ENCODE measurements at regions not wholly inside any gene's neighbourhood (a gene's known extent, or its start where the extent isn't known, plus 50 kb on each side); places are given as distances from the start of the nearest gene placed in this dataset.
"Not testable (repeated sequence)": the region's sequence is repeated elsewhere in the genome, so short reads cannot be mapped to it uniquely, and the experiment has no call there.

GRCh38 chr2:87075054-87075790, 53.6 kb upstream of the PLGLB1 start:
- not testable (repeated sequence) for H3K9me3 Mint-ChIP-seq; H3K36me3 Mint-ChIP-seq; ATAC-seq (ENCODE audit: low read depth); H3K27me3 Mint-ChIP-seq; H3K4me1 Mint-ChIP-seq
- peak; percentile 14 to 33 for DNase-seq (ENCODE audit: low spot score in 2 of 2)
- peak overlapping the region; percentile 96 for H3K27ac Mint-ChIP-seq
- H3K4me3 Mint-ChIP-seq = peak overlapping the region; percentile 83

GRCh38 chr2:87075791-87076252, 54.2 kb upstream of the PLGLB1 start:
- not testable (repeated sequence) for H3K9me3 Mint-ChIP-seq, H3K36me3 Mint-ChIP-seq, H3K4me1 Mint-ChIP-seq, H3K27me3 Mint-ChIP-seq
- Mint-ChIP-seq H3K27ac (peak overlapping the region; percentile 96), H3K4me3 (peak overlapping the region; percentile 81)
- DNase-seq (ENCODE audit: low spot score in 2 of 2) = peak in 1 of 2 donors; percentile 79
- ATAC-seq (ENCODE audit: low read depth) = peak; percentile 40

- H3K27ac Mint-ChIP-seq = peak overlapping the region; percentile 96
- H3K4me3 Mint-ChIP-seq = peak overlapping the region; percentile 88
- H3K27me3 Mint-ChIP-seq, H3K36me3 Mint-ChIP-seq, H3K4me1 Mint-ChIP-seq, H3K9me3 Mint-ChIP-seq: not testable (repeated sequence)
- DNase-seq (ENCODE audit: low spot score in 2 of 2) (peak; percentile 88 to 91), ATAC-seq (ENCODE audit: low read depth) (peak; percentile 83)
Observed at GRCh38 chr2:87076253-87077123, 54.8 kb upstream of the PLGLB1 start.

GRCh38 chr2:87077124-87077446, 55.4 kb upstream of the PLGLB1 start:
- H3K4me1 Mint-ChIP-seq; H3K36me3 Mint-ChIP-seq; H3K9me3 Mint-ChIP-seq; H3K27me3 Mint-ChIP-seq; ATAC-seq (ENCODE audit: low read depth); DNase-seq (ENCODE audit: low spot score in 2 of 2): not testable (repeated sequence)
- peak overlapping the region; percentile 88 for H3K4me3 Mint-ChIP-seq
- H3K27ac Mint-ChIP-seq = peak overlapping the region; percentile 96

GRCh38 chr2:87081727-87082126, 60.1 kb upstream of the PLGLB1 start:
- not testable (repeated sequence) for H3K9me3 Mint-ChIP-seq; H3K4me1 Mint-ChIP-seq; ATAC-seq (ENCODE audit: low read depth); H3K27ac Mint-ChIP-seq; H3K4me3 Mint-ChIP-seq; H3K27me3 Mint-ChIP-seq; DNase-seq (ENCODE audit: low spot score in 2 of 2); H3K36me3 Mint-ChIP-seq

- H3K9me3 Mint-ChIP-seq; DNase-seq (ENCODE audit: low spot score in 2 of 2); H3K27ac Mint-ChIP-seq; H3K4me1 Mint-ChIP-seq; H3K36me3 Mint-ChIP-seq; H3K27me3 Mint-ChIP-seq; ATAC-seq (ENCODE audit: low read depth); H3K4me3 Mint-ChIP-seq: not testable (repeated sequence)
Observed at GRCh38 chr2:87088079-87088478, 66.4 kb upstream of the PLGLB1 start.

- H3K4me3 Mint-ChIP-seq; H3K36me3 Mint-ChIP-seq; H3K27ac Mint-ChIP-seq; H3K4me1 Mint-ChIP-seq; H3K9me3 Mint-ChIP-seq; DNase-seq (ENCODE audit: low spot score in 2 of 2); ATAC-seq (ENCODE audit: low read depth); H3K27me3 Mint-ChIP-seq: not testable (repeated sequence)
Observed at GRCh38 chr2:87089401-87089800, 67.8 kb upstream of the PLGLB1 start.

GRCh38 chr2:87093252-87093651, 71.6 kb upstream of the PLGLB1 start:
- not testable (repeated sequence) for ATAC-seq (ENCODE audit: low read depth)

GRCh38 chr2:87093937-87094529, 72.4 kb upstream of the PLGLB1 start:
- H3K27me3 Mint-ChIP-seq; H3K36me3 Mint-ChIP-seq; H3K9me3 Mint-ChIP-seq; ATAC-seq (ENCODE audit: low read depth); DNase-seq (ENCODE audit: low spot score in 2 of 2); H3K27ac Mint-ChIP-seq; H3K4me3 Mint-ChIP-seq; H3K4me1 Mint-ChIP-seq: not testable (repeated sequence)

More at GRCh38 chr2:87093252-87093651, 71.6 kb upstream of the PLGLB1 start:
- not testable (repeated sequence) for DNase-seq (ENCODE audit: low spot score in 2 of 2); H3K4me1 Mint-ChIP-seq; H3K4me3 Mint-ChIP-seq; H3K27ac Mint-ChIP-seq; H3K27me3 Mint-ChIP-seq; H3K36me3 Mint-ChIP-seq; H3K9me3 Mint-ChIP-seq

- ATAC-seq (ENCODE audit: low read depth); H3K4me3 Mint-ChIP-seq; H3K27me3 Mint-ChIP-seq; H3K36me3 Mint-ChIP-seq; H3K9me3 Mint-ChIP-seq; DNase-seq (ENCODE audit: low spot score in 2 of 2); H3K4me1 Mint-ChIP-seq; H3K27ac Mint-ChIP-seq: not testable (repeated sequence)
Observed at GRCh38 chr2:87095804-87096203, 74.2 kb upstream of the PLGLB1 start.

GRCh38 chr2:87128761-87129553, 107.3 kb upstream of the PLGLB1 start:
- not testable (repeated sequence) for H3K27ac Mint-ChIP-seq; H3K27me3 Mint-ChIP-seq; H3K9me3 Mint-ChIP-seq; DNase-seq (ENCODE audit: low spot score in 2 of 2); H3K4me1 Mint-ChIP-seq; ATAC-seq (ENCODE audit: low read depth); H3K4me3 Mint-ChIP-seq; H3K36me3 Mint-ChIP-seq

- H3K4me3 Mint-ChIP-seq; H3K27me3 Mint-ChIP-seq; DNase-seq (ENCODE audit: low spot score in 2 of 2); H3K36me3 Mint-ChIP-seq; H3K4me1 Mint-ChIP-seq; H3K27ac Mint-ChIP-seq; H3K9me3 Mint-ChIP-seq: not testable (repeated sequence)
- ATAC-seq (ENCODE audit: low read depth) = peak; percentile 46
Observed at GRCh38 chr2:87132577-87132976, 110.9 kb upstream of the PLGLB1 start.

- ATAC-seq (ENCODE audit: low read depth); H3K27ac Mint-ChIP-seq; DNase-seq (ENCODE audit: low spot score in 2 of 2); H3K4me3 Mint-ChIP-seq; H3K27me3 Mint-ChIP-seq; H3K4me1 Mint-ChIP-seq; H3K36me3 Mint-ChIP-seq; H3K9me3 Mint-ChIP-seq: not testable (repeated sequence)
Observed at GRCh38 chr2:87151835-87152493, 130.3 kb upstream of the PLGLB1 start.
